ENCODE measurements at regions not wholly inside any gene's neighbourhood (a gene's known extent, or its start where the extent isn't known, plus 50 kb on each side); places are given as distances from the start of the nearest gene placed in this dataset.

DNA sequence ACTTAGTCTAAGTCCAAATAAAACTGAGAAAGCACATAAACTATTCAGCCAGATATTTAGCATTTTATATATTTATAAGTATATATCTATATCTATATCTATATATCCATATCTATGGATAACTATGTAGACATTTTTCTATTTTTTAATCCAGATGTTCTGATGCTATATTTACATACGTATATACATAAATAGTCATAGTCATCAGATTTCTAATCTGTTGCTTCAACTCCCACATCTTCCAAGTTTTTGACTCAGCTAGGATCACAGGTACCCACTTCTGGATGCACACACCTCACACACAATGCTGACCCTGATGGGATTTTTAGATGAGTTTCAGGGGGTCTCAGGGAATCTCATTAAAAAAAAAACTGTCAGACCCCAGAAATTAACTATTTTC, 52.2 kb upstream of the ZC3H11B start:
- intact Hi-C loops (cut with DNase I), result loop anchor here in 3 of 4 donors (10.0 kb wide), 3 partner anchors 80 to 1330 kb away; no protein-coding TSS in a partner anchor
- Histone ChIP-seq H3K9me3 (ENCODE audit: control insufficient read depth, low read length) (no peaks in the 10 kb centered on the region), H3K27me3 (ENCODE audit: control insufficient read depth, insufficient read depth) (no peaks in the 10 kb centered on the region), H3K4me1 (ENCODE audit: control insufficient read depth, insufficient read depth, low read length) (peaks cover 3% of the 10 kb centered on the region), H3K27ac (ENCODE audit: low read length) (no peak overlapping the region), H3K4me3 (ENCODE audit: low read length) (no peak overlapping the region)
- DNase-seq (no peak), ATAC-seq (no peak)
- WGBS, result 82% methylated on average over 1 of the region's 1 CpG

GRCh38 chr1:219664310-219665029, 51.6 kb upstream of the ZC3H11B start:
- WGBS, result 87% methylated on average over 4 of the region's 4 CpGs

More at GRCh38 chr1:219664310-219665029, 51.6 kb upstream of the ZC3H11B start:
- H3K4me3 ChIP-seq (ENCODE audit: low read length), result no peak overlapping the region
- peaks cover 3% of the 10 kb centered on the region for H3K4me1 ChIP-seq (ENCODE audit: control insufficient read depth, insufficient read depth, low read length)
- H3K27ac ChIP-seq (ENCODE audit: low read length), result no peak overlapping the region
- H3K27me3 ChIP-seq (ENCODE audit: control insufficient read depth, insufficient read depth), result no peaks in the 10 kb centered on the region
- DNase-seq (no peak), ATAC-seq (no peak)
- H3K9me3 ChIP-seq (ENCODE audit: control insufficient read depth, low read length), result no peaks in the 10 kb centered on the region
- intact Hi-C loops (cut with DNase I), result loop anchor here in 3 of 4 donors (10.0 kb wide), 3 partner anchors 80 to 1330 kb away; no protein-coding TSS in a partner anchor
